CD4-positive, alpha-beta T cell (primary cell): ENCODE measurements at regions not wholly inside any gene's neighbourhood (a gene's known extent, or its start where the extent isn't known, plus 50 kb on each side); places are given as distances from the start of the nearest gene placed in this dataset.

Experiments
- ATAC-seq: fragments of 200-7000 bp; cut with Tn5 transposase; one replicate; pipeline ENCODE4 v1.10.0; 2022; ENCODE audit warnings: mild to moderate bottlenecking; ENCODE audit not compliant: poor library complexity
- CTCF ChIA-PET: fragments of 350-600 bp; sonication (Branson Sonifier 250); formaldehyde crosslinking; loops from one replicate; lab custom pipeline; 2021; ENCODE audit warnings: antibody characterized with exemption, inconsistent platforms; lab: Charles Lee
- POLR2A ChIA-PET: fragments of 350-600 bp; sonication (Branson Sonifier 250); formaldehyde crosslinking; loops from one replicate; lab custom pipeline; 2021; ENCODE audit warnings: antibody characterized with exemption, inconsistent platforms; lab: Charles Lee
- DNase-seq, 14 experiments: peaks; one replicate each; pipeline ENCODE4 v3.0.0-alpha.2; 2013 to 2020; ENCODE audit warnings: mixed read lengths in 2 of 14
- H3K27ac ChIP-seq, 2 donors: one replicate each; pipeline versions ENCODE4 v1.5.1 to v1.7.0; 2013; ENCODE audit warnings: low read length in 2 of 2, low read depth in 1 of 2, mild to moderate bottlenecking in 1 of 2
- H3K27me3 ChIP-seq, 2 experiments: 1 replicate in 1 of 2; 2 replicates in 1 of 2; pipeline versions ENCODE4 v1.6.1 to v1.7.0; 2013; ENCODE audit warnings: low read length in 2 of 2, control low read depth in 1 of 2, mild to moderate bottlenecking in 1 of 2, moderate library complexity in 1 of 2; ENCODE audit not compliant: insufficient read depth in 2 of 2, control insufficient read depth in 1 of 2
- H3K36me3 ChIP-seq: one replicate; pipeline ENCODE4 v1.6.1; 2013; ENCODE audit warnings: low read length, control low read depth; ENCODE audit not compliant: insufficient read depth
- H3K4me1 ChIP-seq: one replicate; pipeline ENCODE4 v1.6.1; 2013; ENCODE audit warnings: low read length, control low read depth; ENCODE audit not compliant: insufficient read depth
- H3K4me3 ChIP-seq: one replicate; pipeline ENCODE4 v1.5.1; 2013; ENCODE audit warnings: mild to moderate bottlenecking, low read length, moderate library complexity
- H3K9me3 ChIP-seq, 2 experiments: 1 replicate in 1 of 2; 2 replicates in 1 of 2; pipeline versions ENCODE4 v1.6.1 to v1.7.0; 2013; ENCODE audit warnings: low read length in 2 of 2, mild to moderate bottlenecking in 2 of 2, control low read depth in 1 of 2, moderate library complexity in 1 of 2; ENCODE audit not compliant: control insufficient read depth in 1 of 2, insufficient read depth in 1 of 2
- H3K27ac Mint-ChIP-seq: one replicate; pipeline ENCODE4 v1.8.0; 2020; ENCODE audit warnings: mixed read lengths
- H3K27me3 Mint-ChIP-seq: one replicate; pipeline ENCODE4 v1.8.0; 2021; ENCODE audit warnings: mixed read lengths
- H3K36me3 Mint-ChIP-seq: one replicate; pipeline ENCODE4 v1.8.0; 2021; ENCODE audit warnings: low read depth, mixed read lengths
- H3K4me1 Mint-ChIP-seq: one replicate; pipeline ENCODE4 v1.8.0; 2021; ENCODE audit warnings: low read depth, mixed read lengths
- H3K4me3 Mint-ChIP-seq: one replicate; pipeline ENCODE4 v1.8.0; 2020; ENCODE audit warnings: mild to moderate bottlenecking, mixed read lengths
- H3K9me3 Mint-ChIP-seq: one replicate; pipeline ENCODE4 v1.8.0; 2020; ENCODE audit warnings: mixed read lengths
- intact Hi-C, 2 experiments: fragments of 100-400 bp; cut with DNase I in 1 of 2; cut with micrococcal nuclease in 1 of 2; formaldehyde crosslinking; loops; one replicate each; pipeline versions ENCODE4 v1.15.1 to v1.9.0; 2023 to 2025; cut with DNase I, micrococcal nuclease
- TF ChIP-seq, protein P1 (sequence below): fragments of 200-600 bp; IDR thresholded peaks from one replicate; pipeline ENCODE4 v1.8.0; 2022; ENCODE audit warnings: antibody characterized with exemption, mild to moderate bottlenecking

DNA sequence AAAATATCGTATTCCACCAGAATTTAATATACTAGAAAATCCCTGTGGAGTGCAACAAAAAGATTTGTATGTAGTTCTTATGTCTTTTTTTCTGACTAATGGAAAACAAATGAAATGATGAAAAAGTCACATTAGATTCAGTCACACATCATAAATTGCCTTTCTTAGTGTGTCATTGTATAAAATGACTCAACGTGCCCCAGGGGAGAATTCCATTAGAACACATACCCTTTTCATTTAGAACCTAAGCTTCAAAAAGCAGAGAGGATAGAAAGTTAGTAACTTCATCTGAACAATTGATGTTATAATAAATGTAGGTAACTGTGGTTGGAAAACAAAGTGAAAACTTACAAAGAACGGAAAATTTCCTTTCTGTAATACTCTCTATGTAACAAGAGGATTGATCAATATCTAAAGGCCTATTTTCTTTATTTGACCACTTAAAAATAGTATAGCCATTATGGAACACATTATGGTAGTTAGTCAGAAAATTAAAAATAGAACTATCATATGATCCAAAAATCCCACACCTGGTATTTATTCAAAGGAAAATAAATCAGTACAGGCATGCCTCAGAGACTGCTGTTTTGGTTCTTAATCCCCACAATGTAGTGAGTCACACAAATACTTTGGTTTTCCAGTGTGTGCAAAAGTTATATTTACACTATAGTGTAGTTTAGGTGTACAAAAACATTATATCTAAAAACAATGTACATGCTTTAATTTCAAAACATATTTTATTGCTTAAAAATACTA is 1016.1 kb downstream of the KCNT2 start:
- Mint-ChIP-seq H3K36me3 (no peaks in the 10 kb centered on the region), H3K9me3 (peaks cover 3% of the 10 kb centered on the region), H3K27ac (no peak overlapping the region), H3K4me3 (no peak overlapping the region), H3K27me3 (no peaks in the 10 kb centered on the region), H3K4me1 (no peaks in the 10 kb centered on the region)
- Histone ChIP-seq H3K9me3 (no peaks in the 10 kb centered on the region), H3K4me3 (no peak overlapping the region), H3K36me3 (no peaks in the 10 kb centered on the region), H3K27ac (no peak overlapping the region), H3K27me3 (no peaks in the 10 kb centered on the region), H3K4me1 (no peaks in the 10 kb centered on the region)
- ATAC-seq (no peak), DNase-seq (no peak)
- TF ChIP-seq, protein P1, sequence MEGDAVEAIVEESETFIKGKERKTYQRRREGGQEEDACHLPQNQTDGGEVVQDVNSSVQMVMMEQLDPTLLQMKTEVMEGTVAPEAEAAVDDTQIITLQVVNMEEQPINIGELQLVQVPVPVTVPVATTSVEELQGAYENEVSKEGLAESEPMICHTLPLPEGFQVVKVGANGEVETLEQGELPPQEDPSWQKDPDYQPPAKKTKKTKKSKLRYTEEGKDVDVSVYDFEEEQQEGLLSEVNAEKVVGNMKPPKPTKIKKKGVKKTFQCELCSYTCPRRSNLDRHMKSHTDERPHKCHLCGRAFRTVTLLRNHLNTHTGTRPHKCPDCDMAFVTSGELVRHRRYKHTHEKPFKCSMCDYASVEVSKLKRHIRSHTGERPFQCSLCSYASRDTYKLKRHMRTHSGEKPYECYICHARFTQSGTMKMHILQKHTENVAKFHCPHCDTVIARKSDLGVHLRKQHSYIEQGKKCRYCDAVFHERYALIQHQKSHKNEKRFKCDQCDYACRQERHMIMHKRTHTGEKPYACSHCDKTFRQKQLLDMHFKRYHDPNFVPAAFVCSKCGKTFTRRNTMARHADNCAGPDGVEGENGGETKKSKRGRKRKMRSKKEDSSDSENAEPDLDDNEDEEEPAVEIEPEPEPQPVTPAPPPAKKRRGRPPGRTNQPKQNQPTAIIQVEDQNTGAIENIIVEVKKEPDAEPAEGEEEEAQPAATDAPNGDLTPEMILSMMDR: no peak
- POLR2A ChIA-PET: no interaction called here
- intact Hi-C loops: no loop called here
- CTCF ChIA-PET: no interaction called here

DNA sequence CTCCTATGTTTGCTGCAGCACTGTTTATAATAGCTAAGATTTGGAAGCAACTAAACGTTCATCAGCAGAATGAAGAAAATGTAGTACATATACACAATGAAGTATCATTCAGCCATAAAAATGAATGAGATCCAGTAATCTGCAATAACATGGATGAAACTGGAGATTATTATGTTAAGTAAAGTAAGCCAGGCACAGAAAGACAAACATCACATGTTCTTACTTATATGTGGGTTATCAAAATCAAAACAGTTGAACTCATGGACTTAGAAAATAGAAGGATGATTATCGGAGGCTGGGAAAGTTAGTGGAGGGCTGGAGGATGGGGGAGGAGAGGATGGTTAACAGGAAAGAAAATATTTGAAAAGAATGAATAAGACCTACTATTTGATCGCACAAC is 1017.6 kb downstream of the KCNT2 start:
- POLR2A ChIA-PET: no interaction called here
- ATAC-seq: no peak
- H3K36me3 Mint-ChIP-seq: no peaks in the 10 kb centered on the region

DNA sequence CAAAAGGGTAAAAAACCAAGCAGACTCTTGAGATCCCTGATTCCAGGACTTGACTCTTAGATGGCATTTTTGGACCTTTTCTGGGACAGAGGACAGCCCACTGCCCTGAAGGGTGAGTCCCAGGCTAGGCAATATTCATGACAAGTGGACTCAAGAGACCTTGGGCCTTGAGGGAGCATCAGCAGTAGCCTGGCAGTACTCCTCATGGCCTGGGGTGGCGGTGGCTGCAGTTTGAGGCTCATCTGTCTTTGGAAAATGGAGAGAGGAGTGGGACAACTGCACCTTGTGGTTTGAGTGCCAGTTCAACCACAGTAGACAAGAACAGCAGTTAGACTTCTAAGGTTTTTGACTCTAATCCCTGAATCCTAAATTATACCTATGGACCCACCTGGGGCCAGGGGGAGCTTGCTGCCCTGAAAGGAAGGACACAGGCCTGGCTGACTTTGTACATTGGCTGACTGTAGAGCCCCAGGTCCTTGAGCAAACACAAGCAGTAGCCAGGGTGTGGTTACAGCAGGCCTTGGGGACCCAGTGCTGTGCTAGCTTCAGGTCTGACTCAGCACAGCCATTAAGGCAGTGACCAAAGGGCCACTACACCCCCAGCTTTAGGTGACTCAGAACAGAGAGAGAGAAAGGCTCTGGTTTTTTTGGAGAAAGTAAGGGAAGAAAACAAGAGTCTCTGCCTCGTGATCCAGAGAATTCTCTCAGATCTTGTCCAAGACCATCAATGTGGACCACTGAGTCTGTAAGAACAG is 1023.2 kb downstream of the KCNT2 start:
- Histone ChIP-seq H3K27ac (no peak overlapping the region), H3K27me3 (no peaks in the 10 kb centered on the region), H3K4me3 (no peak overlapping the region), H3K36me3 (no peaks in the 10 kb centered on the region), H3K4me1 (no peaks in the 10 kb centered on the region), H3K9me3 (peaks cover 0 to 10% of the 10 kb centered on the region in 2 experiments)
- Mint-ChIP-seq H3K4me3 (no peak overlapping the region), H3K27ac (no peak overlapping the region), H3K9me3 (peaks cover 13% of the 10 kb centered on the region), H3K36me3 (no peaks in the 10 kb centered on the region), H3K4me1 (no peaks in the 10 kb centered on the region), H3K27me3 (no peaks in the 10 kb centered on the region)
- DNase-seq: no peak
- ChIA-PET POLR2A (no interaction called here), CTCF (no interaction called here)
- intact Hi-C loops: loop anchor here in 1 of 2 experiments (10.0 kb wide), 1 partner anchor 250 kb away; no protein-coding TSS in a partner anchor
- TF ChIP-seq, protein P1: no peak
- no peak for ATAC-seq

More for the DNA sequence above, 1017.6 kb downstream of the KCNT2 start:
- CTCF ChIA-PET: no interaction called here
- H3K36me3 ChIP-seq: no peaks in the 10 kb centered on the region
- H3K4me3 ChIP-seq: no peak overlapping the region
- Mint-ChIP-seq H3K4me3 (no peak overlapping the region), H3K4me1 (no peaks in the 10 kb centered on the region), H3K27me3 (no peaks in the 10 kb centered on the region), H3K27ac (no peak overlapping the region), H3K9me3 (peaks cover 8% of the 10 kb centered on the region)
- no peak for DNase-seq
- intact Hi-C loops: no loop called here
- H3K27ac ChIP-seq: no peak overlapping the region
- H3K27me3 ChIP-seq: no peaks in the 10 kb centered on the region
- no peaks in the 10 kb centered on the region for H3K9me3 ChIP-seq
- no peaks in the 10 kb centered on the region for H3K4me1 ChIP-seq
- TF ChIP-seq, protein P1: no peak
